ENCODE measurements at regions not wholly inside any gene's neighbourhood (a gene's known extent, or its start where the extent isn't known, plus 50 kb on each side); places are given as distances from the start of the nearest gene placed in this dataset.

DNA sequence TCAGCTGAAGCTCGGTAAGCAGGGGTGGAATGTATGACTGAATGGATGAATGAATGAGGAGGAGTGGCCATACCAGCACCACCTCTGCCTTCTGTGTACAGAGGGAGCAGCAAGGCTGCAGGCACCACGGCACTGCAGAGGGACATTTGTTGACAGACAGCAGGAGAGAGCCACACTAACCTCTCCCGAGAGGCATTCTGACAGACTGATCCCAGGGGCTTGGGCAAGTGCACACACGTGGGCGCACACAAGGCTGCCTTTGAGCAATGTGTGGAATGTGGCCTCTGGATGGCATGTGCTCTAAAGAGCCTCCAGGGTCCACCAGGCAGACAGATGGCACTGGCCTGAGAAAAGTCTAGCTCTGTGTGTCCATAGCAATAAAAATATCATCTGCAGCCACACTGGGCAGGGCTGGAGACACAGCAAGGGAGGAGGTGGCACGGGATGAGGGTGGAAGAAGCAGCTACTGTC lies 111.8 kb downstream of the ACTL7B start:
- TF ChIP-seq, protein P1, sequence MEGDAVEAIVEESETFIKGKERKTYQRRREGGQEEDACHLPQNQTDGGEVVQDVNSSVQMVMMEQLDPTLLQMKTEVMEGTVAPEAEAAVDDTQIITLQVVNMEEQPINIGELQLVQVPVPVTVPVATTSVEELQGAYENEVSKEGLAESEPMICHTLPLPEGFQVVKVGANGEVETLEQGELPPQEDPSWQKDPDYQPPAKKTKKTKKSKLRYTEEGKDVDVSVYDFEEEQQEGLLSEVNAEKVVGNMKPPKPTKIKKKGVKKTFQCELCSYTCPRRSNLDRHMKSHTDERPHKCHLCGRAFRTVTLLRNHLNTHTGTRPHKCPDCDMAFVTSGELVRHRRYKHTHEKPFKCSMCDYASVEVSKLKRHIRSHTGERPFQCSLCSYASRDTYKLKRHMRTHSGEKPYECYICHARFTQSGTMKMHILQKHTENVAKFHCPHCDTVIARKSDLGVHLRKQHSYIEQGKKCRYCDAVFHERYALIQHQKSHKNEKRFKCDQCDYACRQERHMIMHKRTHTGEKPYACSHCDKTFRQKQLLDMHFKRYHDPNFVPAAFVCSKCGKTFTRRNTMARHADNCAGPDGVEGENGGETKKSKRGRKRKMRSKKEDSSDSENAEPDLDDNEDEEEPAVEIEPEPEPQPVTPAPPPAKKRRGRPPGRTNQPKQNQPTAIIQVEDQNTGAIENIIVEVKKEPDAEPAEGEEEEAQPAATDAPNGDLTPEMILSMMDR (conservative IDR thresholded peaks at IDR 0.05; ENCODE audit: low read length) = no peak
- no peak for TF ChIP-seq EZH2phosphoT487 (IDR thresholded peaks at IDR 0.05; ENCODE audit: borderline replicate concordance)

All from Loucy (cell line).